ENCODE measurements at regions not wholly inside any gene's neighbourhood (a gene's known extent, or its start where the extent isn't known, plus 50 kb on each side); places are given as distances from the start of the nearest gene placed in this dataset.

DNA sequence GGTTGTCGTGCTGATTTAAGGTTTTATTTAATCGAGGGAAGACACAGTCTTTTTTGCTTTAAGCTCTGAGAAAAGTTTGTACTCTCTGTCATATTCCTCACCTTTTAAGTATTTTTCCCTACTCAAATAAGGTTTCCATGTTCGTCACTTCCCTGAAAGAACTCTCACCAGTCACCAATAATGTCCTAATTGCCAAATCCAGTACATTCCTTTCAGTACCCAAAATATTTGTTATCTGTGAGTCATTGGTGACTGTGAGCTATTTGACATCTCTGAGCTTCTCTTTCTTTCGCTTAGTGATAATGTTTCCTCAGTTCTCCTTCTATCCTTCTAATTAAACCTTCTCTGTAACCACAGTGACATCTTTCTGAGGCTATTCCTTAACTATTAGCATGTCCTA is 874.2 kb upstream of the ADGRL2 start:
- no peaks in the 10 kb centered on the region for H3K36me3 ChIP-seq (ENCODE audit: control insufficient read depth in 1 of 2, insufficient read depth in 2 of 2, low read depth in 1 of 2, low read length in 2 of 2)
- no peak overlapping the region for H2BK5ac ChIP-seq (ENCODE audit: low read depth, low read length, poor library complexity, severe bottlenecking)
- H3K4ac ChIP-seq (ENCODE audit: low read depth in 1 of 2, low read length in 2 of 2): no peak overlapping the region
- no peaks in the 10 kb centered on the region for H3K27me3 ChIP-seq (ENCODE audit: control insufficient read depth in 1 of 2, insufficient read depth in 1 of 2, low read length in 2 of 2)
- H2BK12ac ChIP-seq (ENCODE audit: low read length in 2 of 2): no peak overlapping the region
- H3K9ac ChIP-seq (ENCODE audit: low read length): no peak overlapping the region
- H3K79me1 ChIP-seq (replicated peaks; ENCODE audit: low read length, poor library complexity, severe bottlenecking): no peaks in the 10 kb centered on the region
- H2BK120ac ChIP-seq (ENCODE audit: low read depth, low read length): no peak overlapping the region
- no peak overlapping the region for H3K4me2 ChIP-seq (ENCODE audit: low read length, poor library complexity, severe bottlenecking)
- WGBS: 97% methylated on average over 3 of the region's 4 CpGs
- no peak overlapping the region for H3K18ac ChIP-seq (ENCODE audit: low read depth in 1 of 2, low read length in 2 of 2)
- no peak overlapping the region for H4K8ac ChIP-seq (ENCODE audit: low read length)
- no peak overlapping the region for H3K23ac ChIP-seq (ENCODE audit: low read length in 2 of 2)
- no peak for DNase-seq
- H3K27ac ChIP-seq (ENCODE audit: low read length, poor library complexity, severe bottlenecking): no peak overlapping the region
- no peak overlapping the region for H2AFZ ChIP-seq (ENCODE audit: low read depth, low read length)
- H3K4me1 ChIP-seq (ENCODE audit: control insufficient read depth, insufficient read depth, low read depth, low read length): no peaks in the 10 kb centered on the region
- no peak overlapping the region for H3K14ac ChIP-seq (ENCODE audit: low read length in 2 of 2)
- H3K9me3 ChIP-seq (ENCODE audit: control insufficient read depth, low read length): peaks cover 24% of the 10 kb centered on the region
- no peak overlapping the region for H4K91ac ChIP-seq (ENCODE audit: low read length)
- H2BK15ac ChIP-seq (ENCODE audit: low read depth, poor library complexity, severe bottlenecking): no peak overlapping the region
- no peak overlapping the region for H3K4me3 ChIP-seq (ENCODE audit: insufficient read depth in 1 of 2, low read depth in 1 of 2, low read length in 2 of 2)
- no peak overlapping the region for H2AK5ac ChIP-seq (ENCODE audit: low read length, severe bottlenecking)

- no peak for DNase-seq
- no peak overlapping the region for H2BK5ac ChIP-seq (ENCODE audit: low read depth, low read length, poor library complexity, severe bottlenecking)
These were observed 875.5 kb upstream of the ADGRL2 start for GRCh38 chr1:80925130-80925805.

GRCh38 chr1:80924290-80924689 is 876.4 kb upstream of the ADGRL2 start:
- Histone ChIP-seq H3K14ac (ENCODE audit: low read length in 2 of 2) (no peak overlapping the region), H2BK120ac (ENCODE audit: low read depth, low read length) (no peak overlapping the region), H2AK5ac (ENCODE audit: low read length, severe bottlenecking) (no peak overlapping the region), H3K27me3 (ENCODE audit: control insufficient read depth in 1 of 2, insufficient read depth in 1 of 2, low read length in 2 of 2) (no peaks in the 10 kb centered on the region), H3K23ac (ENCODE audit: low read length in 2 of 2) (no peak overlapping the region), H3K4me3 (ENCODE audit: insufficient read depth in 1 of 2, low read depth in 1 of 2, low read length in 2 of 2) (no peak overlapping the region), H3K4me2 (ENCODE audit: low read length, poor library complexity, severe bottlenecking) (no peak overlapping the region), H2AFZ (ENCODE audit: low read depth, low read length) (no peak overlapping the region), H3K18ac (ENCODE audit: low read depth in 1 of 2, low read length in 2 of 2) (no peak overlapping the region), H3K9ac (ENCODE audit: low read length) (no peak overlapping the region), H2BK15ac (ENCODE audit: low read depth, poor library complexity, severe bottlenecking) (no peak overlapping the region), H3K79me1 (replicated peaks; ENCODE audit: low read length, poor library complexity, severe bottlenecking) (no peaks in the 10 kb centered on the region), H3K27ac (ENCODE audit: low read length, poor library complexity, severe bottlenecking) (no peak overlapping the region), H3K36me3 (ENCODE audit: control insufficient read depth in 1 of 2, insufficient read depth in 2 of 2, low read depth in 1 of 2, low read length in 2 of 2) (no peaks in the 10 kb centered on the region), H2BK12ac (ENCODE audit: low read length in 2 of 2) (no peak overlapping the region), H4K8ac (ENCODE audit: low read length) (no peak overlapping the region), H3K4ac (ENCODE audit: low read depth in 1 of 2, low read length in 2 of 2) (no peak overlapping the region), H3K4me1 (ENCODE audit: control insufficient read depth, insufficient read depth, low read depth, low read length) (no peaks in the 10 kb centered on the region), H3K9me3 (ENCODE audit: control insufficient read depth, low read length) (peaks cover 2% of the 10 kb centered on the region), H4K91ac (ENCODE audit: low read length) (no peak overlapping the region), H2BK5ac (ENCODE audit: low read depth, low read length, poor library complexity, severe bottlenecking) (no peak overlapping the region)
- WGBS: 100% methylated on average over 2 of the region's 2 CpGs
- DNase-seq: no peak

More at GRCh38 chr1:80925130-80925805, 875.5 kb upstream of the ADGRL2 start:
- H3K4me1 ChIP-seq (ENCODE audit: control insufficient read depth, insufficient read depth, low read depth, low read length): no peaks in the 10 kb centered on the region
- no peak overlapping the region for H3K4me2 ChIP-seq (ENCODE audit: low read length, poor library complexity, severe bottlenecking)
- H4K8ac ChIP-seq (ENCODE audit: low read length): no peak overlapping the region
- H3K27me3 ChIP-seq (ENCODE audit: control insufficient read depth in 1 of 2, insufficient read depth in 1 of 2, low read length in 2 of 2): no peaks in the 10 kb centered on the region
- no peak overlapping the region for H3K23ac ChIP-seq (ENCODE audit: low read length in 2 of 2)
- no peak overlapping the region for H3K4me3 ChIP-seq (ENCODE audit: insufficient read depth in 1 of 2, low read depth in 1 of 2, low read length in 2 of 2)
- no peak overlapping the region for H2BK12ac ChIP-seq (ENCODE audit: low read length in 2 of 2)
- no peak overlapping the region for H2BK120ac ChIP-seq (ENCODE audit: low read depth, low read length)
- peaks cover 11% of the 10 kb centered on the region for H3K9me3 ChIP-seq (ENCODE audit: control insufficient read depth, low read length)
- no peak overlapping the region for H2BK15ac ChIP-seq (ENCODE audit: low read depth, poor library complexity, severe bottlenecking)
- no peaks in the 10 kb centered on the region for H3K79me1 ChIP-seq (replicated peaks; ENCODE audit: low read length, poor library complexity, severe bottlenecking)
- H2AK5ac ChIP-seq (ENCODE audit: low read length, severe bottlenecking): no peak overlapping the region
- H3K36me3 ChIP-seq (ENCODE audit: control insufficient read depth in 1 of 2, insufficient read depth in 2 of 2, low read depth in 1 of 2, low read length in 2 of 2): no peaks in the 10 kb centered on the region
- no peak overlapping the region for H3K14ac ChIP-seq (ENCODE audit: low read length in 2 of 2)
- WGBS: 90% methylated on average over 3 of the region's 3 CpGs
- no peak overlapping the region for H3K27ac ChIP-seq (ENCODE audit: low read length, poor library complexity, severe bottlenecking)
- H3K4ac ChIP-seq (ENCODE audit: low read depth in 1 of 2, low read length in 2 of 2): no peak overlapping the region
- no peak overlapping the region for H3K18ac ChIP-seq (ENCODE audit: low read depth in 1 of 2, low read length in 2 of 2)
- no peak overlapping the region for H4K91ac ChIP-seq (ENCODE audit: low read length)
- H3K9ac ChIP-seq (ENCODE audit: low read length): no peak overlapping the region
- no peak overlapping the region for H2AFZ ChIP-seq (ENCODE audit: low read depth, low read length)

- Histone ChIP-seq H3K27ac (ENCODE audit: low read length, poor library complexity, severe bottlenecking) (no peak overlapping the region), H3K4me1 (ENCODE audit: control insufficient read depth, insufficient read depth, low read depth, low read length) (no peaks in the 10 kb centered on the region), H3K79me1 (replicated peaks; ENCODE audit: low read length, poor library complexity, severe bottlenecking) (no peaks in the 10 kb centered on the region), H2AK5ac (ENCODE audit: low read length, severe bottlenecking) (no peak overlapping the region), H4K91ac (ENCODE audit: low read length) (no peak overlapping the region), H3K18ac (ENCODE audit: low read depth in 1 of 2, low read length in 2 of 2) (no peak overlapping the region), H2AFZ (ENCODE audit: low read depth, low read length) (no peak overlapping the region), H2BK12ac (ENCODE audit: low read length in 2 of 2) (no peak overlapping the region), H3K27me3 (ENCODE audit: control insufficient read depth in 1 of 2, insufficient read depth in 1 of 2, low read length in 2 of 2) (no peaks in the 10 kb centered on the region), H3K4me2 (ENCODE audit: low read length, poor library complexity, severe bottlenecking) (no peak overlapping the region), H3K4me3 (ENCODE audit: insufficient read depth in 1 of 2, low read depth in 1 of 2, low read length in 2 of 2) (no peak overlapping the region), H3K23ac (ENCODE audit: low read length in 2 of 2) (no peak overlapping the region), H3K9ac (ENCODE audit: low read length) (no peak overlapping the region), H4K8ac (ENCODE audit: low read length) (no peak overlapping the region), H3K9me3 (ENCODE audit: control insufficient read depth, low read length) (peaks cover 2% of the 10 kb centered on the region), H3K4ac (ENCODE audit: low read depth in 1 of 2, low read length in 2 of 2) (no peak overlapping the region), H3K14ac (ENCODE audit: low read length in 2 of 2) (no peak overlapping the region), H2BK15ac (ENCODE audit: low read depth, poor library complexity, severe bottlenecking) (no peak overlapping the region), H2BK5ac (ENCODE audit: low read depth, low read length, poor library complexity, severe bottlenecking) (no peak overlapping the region), H3K36me3 (ENCODE audit: control insufficient read depth in 1 of 2, insufficient read depth in 2 of 2, low read depth in 1 of 2, low read length in 2 of 2) (no peaks in the 10 kb centered on the region), H2BK120ac (ENCODE audit: low read depth, low read length) (no peak overlapping the region)
- WGBS: 73% methylated on average over 1 of the region's 1 CpG
- no peak for DNase-seq
These were observed 877.8 kb upstream of the ADGRL2 start for GRCh38 chr1:80922906-80923305.

All from mesenchymal stem cell (in vitro differentiated cells and primary cell).